H9 (cell line): ENCODE measurements at regions not wholly inside any gene's neighbourhood (a gene's known extent, or its start where the extent isn't known, plus 50 kb on each side); places are given as distances from the start of the nearest gene placed in this dataset.

Source experiments
- DNase-seq: peaks from one replicate; pipeline ENCODE4 v3.0.0-alpha.2; 2017
- H2AFZ ChIP-seq: one replicate; pipeline ENCODE4 v1.6.1; 2013; ENCODE audit warnings: mild to moderate bottlenecking, low read length, control low read depth, moderate library complexity
- H2AK5ac ChIP-seq: 2 replicates; pipeline ENCODE4 v1.6.1; 2013; ENCODE audit warnings: low read length, control low read depth, mixed read lengths; ENCODE audit not compliant: insufficient read length
- H2BK120ac ChIP-seq: one replicate; pipeline ENCODE4 v1.6.1; 2013; ENCODE audit warnings: low read depth, mild to moderate bottlenecking, low read length, control low read depth, inconsistent platforms; ENCODE audit not compliant: poor library complexity, severe bottlenecking
- H2BK12ac ChIP-seq: 2 replicates; pipeline ENCODE4 v1.6.1; 2013; ENCODE audit warnings: low read length, control low read depth, mixed read lengths, low read depth; ENCODE audit not compliant: insufficient read length
- H2BK15ac ChIP-seq: 2 replicates; pipeline ENCODE4 v1.6.1; 2013; ENCODE audit warnings: low read depth, low read length, control low read depth
- H2BK20ac ChIP-seq: one replicate; pipeline ENCODE4 v1.6.1; 2013; ENCODE audit warnings: low read depth, mild to moderate bottlenecking, low read length, control low read depth, inconsistent platforms; ENCODE audit not compliant: poor library complexity, severe bottlenecking
- H2BK5ac ChIP-seq: 2 replicates; pipeline ENCODE4 v1.6.1; 2013; ENCODE audit warnings: low read length, control low read depth, mixed read lengths; ENCODE audit not compliant: insufficient read length
- H3K14ac ChIP-seq: 2 replicates; pipeline ENCODE4 v1.6.1; 2013; ENCODE audit warnings: low read length, control low read depth; ENCODE audit not compliant: insufficient read depth
- H3K18ac ChIP-seq: 2 replicates; pipeline ENCODE4 v1.6.1; 2013; ENCODE audit warnings: low read depth, mild to moderate bottlenecking, mixed read lengths, low read length, control low read depth; ENCODE audit not compliant: insufficient read length
- H3K23ac ChIP-seq: 2 replicates; pipeline ENCODE4 v1.6.1; 2013; ENCODE audit warnings: low read length, control low read depth, mixed read lengths, low read depth; ENCODE audit not compliant: insufficient read length
- H3K23me2 ChIP-seq: 2 replicates; pipeline ENCODE4 v1.6.1; 2013; ENCODE audit warnings: low read depth, mild to moderate bottlenecking, mixed read lengths, low read length, control low read depth; ENCODE audit not compliant: insufficient read length, poor library complexity, severe bottlenecking
- H3K27ac ChIP-seq: 2 replicates; pipeline ENCODE4 v1.5.1; 2013; ENCODE audit warnings: low read length, control low read depth, mixed read lengths, low read depth; ENCODE audit not compliant: insufficient read length
- H3K27me3 ChIP-seq: 2 replicates; pipeline ENCODE4 v1.6.1; 2013; ENCODE audit warnings: low read length, control low read depth, inconsistent platforms; ENCODE audit not compliant: insufficient read depth
- H3K4ac ChIP-seq: 2 replicates; pipeline ENCODE4 v1.6.1; 2013; ENCODE audit warnings: low read depth, mild to moderate bottlenecking, control low read depth, inconsistent platforms, low read length, moderate library complexity
- H3K4me1 ChIP-seq: 2 replicates; pipeline ENCODE4 v1.6.1; 2013; ENCODE audit warnings: low read length, control low read depth, inconsistent platforms; ENCODE audit not compliant: insufficient read depth
- H3K4me2 ChIP-seq: 2 replicates; pipeline ENCODE4 v1.6.1; 2013; ENCODE audit warnings: low read length, control low read depth, mixed read lengths; ENCODE audit not compliant: insufficient read length, insufficient read depth
- H3K56ac ChIP-seq: 2 replicates; pipeline ENCODE4 v1.6.1; 2013; ENCODE audit warnings: low read depth, mild to moderate bottlenecking, mixed read lengths, low read length, control low read depth; ENCODE audit not compliant: insufficient read length
- H3K79me1 ChIP-seq: 2 replicates; pipeline ENCODE4 v1.6.1; 2013; ENCODE audit warnings: low read depth, mild to moderate bottlenecking, moderate library complexity, low read length, control low read depth, inconsistent platforms; ENCODE audit not compliant: insufficient read depth, poor library complexity, severe bottlenecking
- H3K79me2 ChIP-seq: 2 replicates; pipeline ENCODE4 v1.6.1; 2013; ENCODE audit warnings: low read length, control low read depth, inconsistent platforms; ENCODE audit not compliant: insufficient read depth
- H3K9ac ChIP-seq: 2 replicates; pipeline ENCODE4 v1.6.1; 2013; ENCODE audit warnings: low read length, control low read depth, mixed read lengths; ENCODE audit not compliant: insufficient read length; ENCODE audit errors: extremely low read depth
- H3K9me3 ChIP-seq: one replicate; pipeline ENCODE4 v1.6.1; 2013; ENCODE audit warnings: low read depth, low read length, inconsistent platforms; ENCODE audit not compliant: control insufficient read depth
- H3T11ph ChIP-seq: one replicate; pipeline ENCODE4 v1.6.1; 2013; ENCODE audit warnings: mild to moderate bottlenecking, low read length, control low read depth, inconsistent platforms
- H4K20me1 ChIP-seq: one replicate; pipeline ENCODE4 v1.6.1; 2013; ENCODE audit not compliant: control insufficient read depth, insufficient read length, insufficient read depth
- H4K5ac ChIP-seq: 2 replicates; pipeline ENCODE4 v1.6.1; 2013; ENCODE audit warnings: low read depth, mild to moderate bottlenecking, mixed read lengths, low read length, control low read depth; ENCODE audit not compliant: insufficient read length
- H4K8ac ChIP-seq: replicated peaks from 2 replicates; pipeline ENCODE4 v1.6.1; 2013; ENCODE audit warnings: low read length, control low read depth, mixed read lengths, low read depth; ENCODE audit not compliant: insufficient read length
- H4K91ac ChIP-seq: 2 replicates; pipeline ENCODE4 v1.6.1; 2013; ENCODE audit warnings: low read depth, mild to moderate bottlenecking, moderate library complexity, mixed read lengths, low read length, control low read depth; ENCODE audit not compliant: insufficient read length
- H3K27ac Mint-ChIP-seq, 3 experiments: 2 replicates in 2 of 3; 3 replicates in 1 of 3; pipeline ENCODE4 v1.8.0; 2020 to 2021; ENCODE audit warnings: mixed read lengths in 3 of 3, mild to moderate bottlenecking in 1 of 3, moderate library complexity in 1 of 3
- H3K27me3 Mint-ChIP-seq: 2 replicates; pipeline ENCODE4 v1.8.0; 2021; ENCODE audit warnings: low read depth, mild to moderate bottlenecking, moderate library complexity, mixed read lengths
- H3K36me3 Mint-ChIP-seq, 3 experiments: 2 replicates in 2 of 3; 3 replicates in 1 of 3; pipeline ENCODE4 v1.8.0; 2020 to 2021; ENCODE audit warnings: low read depth in 3 of 3, mixed read lengths in 3 of 3; ENCODE audit not compliant: insufficient read depth in 1 of 3
- H3K4me1 Mint-ChIP-seq, 2 experiments: 2 replicates each; pipeline ENCODE4 v1.8.0; 2020; ENCODE audit warnings: mixed read lengths in 2 of 2
- H3K4me3 Mint-ChIP-seq, 2 experiments: 2 replicates in 1 of 2; 3 replicates in 1 of 2; pipeline ENCODE4 v1.8.0; 2020 to 2021; ENCODE audit warnings: mild to moderate bottlenecking in 2 of 2, mixed read lengths in 2 of 2, moderate library complexity in 1 of 2
- H3K9me3 Mint-ChIP-seq, 2 experiments: 2 replicates in 1 of 2; 3 replicates in 1 of 2; pipeline ENCODE4 v1.8.0; 2020; ENCODE audit warnings: mild to moderate bottlenecking in 2 of 2, mixed read lengths in 2 of 2, moderate library complexity in 1 of 2
- WGBS: extraction: QIAGEN DNeasy Blood & Tissue Kit; methylation state at CpG from one replicate; pipeline ENCODE4 v1.1.7; 2013; ENCODE audit warnings: missing lambda C conversion rate, low lambda C conversion rate, mixed read lengths; ENCODE audit not compliant: insufficient read length; ENCODE audit errors: extremely low coverage; 5-methylcytosine and 5-hydroxymethylcytosine counted together
- TF ChIP-seq, protein P1 (sequence below): fragments of 200-600 bp; sonication (generic); conservative IDR thresholded peaks from 3 replicates; pipeline ENCODE4 v1.8.0; 2021; ENCODE audit warnings: antibody characterized with exemption, mild to moderate bottlenecking

DNA sequence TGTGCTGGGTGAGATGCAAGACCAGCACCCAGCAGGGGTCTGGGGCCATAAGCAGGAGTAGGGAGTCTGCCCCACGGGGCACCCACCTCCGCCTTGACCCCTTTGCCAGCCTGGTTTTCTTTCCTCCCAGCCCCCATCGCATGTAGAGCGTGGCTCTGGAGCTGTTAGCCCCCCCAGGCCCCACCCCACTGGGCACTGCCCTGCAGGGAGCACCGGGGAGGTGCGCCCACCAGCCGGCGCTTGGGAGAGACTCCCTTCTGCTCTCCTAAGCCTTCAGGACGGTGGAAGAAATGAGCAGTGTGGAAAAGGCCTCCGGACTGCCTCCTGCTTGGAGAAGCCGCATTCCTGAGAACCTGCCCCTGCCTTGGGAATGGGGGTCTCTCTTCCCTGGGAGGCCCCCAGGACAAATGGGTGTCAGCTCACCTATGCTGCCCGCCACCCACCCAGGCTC lies 186.2 kb downstream of the IRF8 start:
- peaks cover 11 to 25% of the 10 kb centered on the region in 2 experiments for H3K4me1 Mint-ChIP-seq
- Histone ChIP-seq H3K9me3 (no peaks in the 10 kb centered on the region), H3T11ph (no peak overlapping the region), H2BK5ac (no peak overlapping the region), H3K79me1 (no peaks in the 10 kb centered on the region), H2BK15ac (no peak overlapping the region), H3K14ac (no peak overlapping the region), H2AFZ (no peak overlapping the region), H2AK5ac (no peak overlapping the region), H2BK20ac (no peak overlapping the region), H3K27ac (no peak overlapping the region), H2BK120ac (no peak overlapping the region), H4K91ac (no peak overlapping the region), H3K4me2 (no peak overlapping the region), H3K23ac (no peak overlapping the region), H3K4ac (no peak overlapping the region), H4K8ac (no peak overlapping the region), H3K56ac (no peak overlapping the region), H2BK12ac (no peak overlapping the region), H3K79me2 (no peaks in the 10 kb centered on the region), H3K27me3 (no peaks in the 10 kb centered on the region), H3K4me1 (no peaks in the 10 kb centered on the region), H4K20me1 (peaks cover 2% of the 10 kb centered on the region), H3K9ac (no peak overlapping the region), H3K23me2 (no peaks in the 10 kb centered on the region), H3K18ac (no peak overlapping the region), H4K5ac (no peak overlapping the region)
- H3K4me3 Mint-ChIP-seq = no peak overlapping the region
- no peaks in the 10 kb centered on the region for H3K9me3 Mint-ChIP-seq
- no peaks in the 10 kb centered on the region for H3K36me3 Mint-ChIP-seq
- no CpG with 5 or more reads among the region's 12 CpGs for WGBS
- no peaks in the 10 kb centered on the region; the same call in none of the 2 replicates for H3K27me3 Mint-ChIP-seq
- DNase-seq = no peak
- no peak overlapping the region for H3K27ac Mint-ChIP-seq
- TF ChIP-seq, protein P1, sequence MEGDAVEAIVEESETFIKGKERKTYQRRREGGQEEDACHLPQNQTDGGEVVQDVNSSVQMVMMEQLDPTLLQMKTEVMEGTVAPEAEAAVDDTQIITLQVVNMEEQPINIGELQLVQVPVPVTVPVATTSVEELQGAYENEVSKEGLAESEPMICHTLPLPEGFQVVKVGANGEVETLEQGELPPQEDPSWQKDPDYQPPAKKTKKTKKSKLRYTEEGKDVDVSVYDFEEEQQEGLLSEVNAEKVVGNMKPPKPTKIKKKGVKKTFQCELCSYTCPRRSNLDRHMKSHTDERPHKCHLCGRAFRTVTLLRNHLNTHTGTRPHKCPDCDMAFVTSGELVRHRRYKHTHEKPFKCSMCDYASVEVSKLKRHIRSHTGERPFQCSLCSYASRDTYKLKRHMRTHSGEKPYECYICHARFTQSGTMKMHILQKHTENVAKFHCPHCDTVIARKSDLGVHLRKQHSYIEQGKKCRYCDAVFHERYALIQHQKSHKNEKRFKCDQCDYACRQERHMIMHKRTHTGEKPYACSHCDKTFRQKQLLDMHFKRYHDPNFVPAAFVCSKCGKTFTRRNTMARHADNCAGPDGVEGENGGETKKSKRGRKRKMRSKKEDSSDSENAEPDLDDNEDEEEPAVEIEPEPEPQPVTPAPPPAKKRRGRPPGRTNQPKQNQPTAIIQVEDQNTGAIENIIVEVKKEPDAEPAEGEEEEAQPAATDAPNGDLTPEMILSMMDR = no peak
